H1 (cell line): ENCODE measurements at regions not wholly inside any gene's neighbourhood (a gene's known extent, or its start where the extent isn't known, plus 50 kb on each side); places are given as distances from the start of the nearest gene placed in this dataset.

Source experiments
- CTCF ChIA-PET: fragments of 300-600 bp; sonication (Branson Sonifier 250); formaldehyde crosslinking; loops from one replicate; lab custom pipeline; 2021; ENCODE audit not compliant: partially characterized antibody; lab: Charles Lee
- POLR2A ChIA-PET: fragments of 300-600 bp; sonication (Branson Sonifier 250); formaldehyde crosslinking; loops from one replicate; lab custom pipeline; 2021; ENCODE audit warnings: inconsistent platforms; ENCODE audit not compliant: partially characterized antibody; lab: Charles Lee
- DNase-seq, 2 experiments: peaks; one replicate each; pipeline versions ENCODE4 v3.0.0 to v3.0.0-alpha.2; 2010 to 2022; ENCODE audit warnings: low spot score in 2 of 2, low read depth in 1 of 2, mixed read lengths in 1 of 2
- FAIRE-seq: peaks from 2 replicates; lab custom pipeline; 2011; peaks lifted over from hg19 to GRCh38; lab: Jason Lieb, UNC
- H2AFZ ChIP-seq: 2 replicates; pipeline ENCODE4 v1.8.1; 2012; ENCODE audit warnings: low read length, inconsistent platforms
- H2AK5ac ChIP-seq: 2 replicates; pipeline ENCODE4 v1.6.1; 2013; ENCODE audit warnings: low read depth, low read length
- H2BK120ac ChIP-seq: replicated peaks from 2 replicates; pipeline ENCODE3; 2013; ENCODE audit warnings: low read depth, low read length, inconsistent platforms
- H2BK12ac ChIP-seq: 2 replicates; pipeline ENCODE4 v1.6.1; 2013; ENCODE audit warnings: low read depth, low read length
- H2BK15ac ChIP-seq: 2 replicates; pipeline ENCODE4 v1.6.1; 2013; ENCODE audit warnings: low read length
- H2BK20ac ChIP-seq: 2 replicates; pipeline ENCODE4 v1.6.1; 2013; ENCODE audit warnings: low read length
- H2BK5ac ChIP-seq: 2 replicates; pipeline ENCODE4 v1.6.1; 2013; ENCODE audit warnings: low read depth, low read length
- H3K14ac ChIP-seq: 2 replicates; pipeline ENCODE4 v1.6.1; 2013; ENCODE audit warnings: inconsistent platforms; ENCODE audit not compliant: insufficient read length
- H3K18ac ChIP-seq: 2 replicates; pipeline ENCODE4 v1.6.1; 2013; ENCODE audit warnings: low read length; ENCODE audit errors: extremely low read depth
- H3K23ac ChIP-seq: 2 replicates; pipeline ENCODE4 v1.6.1; 2013; ENCODE audit warnings: inconsistent platforms; ENCODE audit not compliant: insufficient read length
- H3K23me2 ChIP-seq: 2 replicates; pipeline ENCODE4 v1.6.1; 2013; ENCODE audit warnings: low read depth, low read length
- H3K27ac ChIP-seq: 2 replicates; pipeline ENCODE4 v1.6.1; 2011; ENCODE audit warnings: low read depth, low read length, inconsistent platforms
- H3K27me3 ChIP-seq, 4 experiments: replicated peaks in 1 of 4; 1 replicate in 1 of 4; 2 replicates in 3 of 4; pipeline versions ENCODE4 v1.6.1 to v1.8.1; 2011 to 2013; ENCODE audit warnings: low read length in 3 of 4, mild to moderate bottlenecking in 3 of 4, inconsistent platforms in 2 of 4, mixed read lengths in 2 of 4, moderate library complexity in 1 of 4; ENCODE audit not compliant: control insufficient read depth in 3 of 4, insufficient read depth in 3 of 4; ENCODE audit errors: extremely low read depth in 1 of 4
- H3K36me3 ChIP-seq, 4 experiments: 2 replicates each; pipeline versions ENCODE4 v1.6.1 to v1.8.1; 2011 to 2013; ENCODE audit warnings: mild to moderate bottlenecking in 4 of 4, low read length in 3 of 4, moderate library complexity in 2 of 4, control low read depth in 1 of 4, inconsistent platforms in 1 of 4; ENCODE audit not compliant: insufficient read depth in 4 of 4, control insufficient read depth in 2 of 4
- H3K4ac ChIP-seq: replicated peaks from 2 replicates; pipeline ENCODE3; 2013; ENCODE audit warnings: low read length, low read depth, mixed read lengths, inconsistent platforms; ENCODE audit not compliant: insufficient read length
- H3K4me1 ChIP-seq, 4 experiments: replicated peaks in 1 of 4; 1 replicate in 1 of 4; 2 replicates in 3 of 4; pipeline versions ENCODE4 v1.6.1 to v1.8.1; 2011 to 2013; ENCODE audit warnings: low read length in 3 of 4, inconsistent platforms in 2 of 4, mixed read lengths in 1 of 4; ENCODE audit not compliant: insufficient read depth in 4 of 4, control insufficient read depth in 3 of 4
- H3K4me2 ChIP-seq, 2 experiments: 2 replicates each; pipeline versions ENCODE4 v1.6.1 to v1.8.1; 2011 to 2013; ENCODE audit warnings: low read depth in 2 of 2, low read length in 2 of 2, control low read depth in 1 of 2, inconsistent platforms in 1 of 2, mild to moderate bottlenecking in 1 of 2; ENCODE audit not compliant: insufficient read depth in 1 of 2
- H3K4me3 ChIP-seq, 4 experiments: fragments of 200-600, 300-600 bp in 1 of 4; sonication (generic), shearing (Covaris generic), sonication (Bioruptor Twin) in 1 of 4; 2 replicates each; pipeline versions ENCODE4 v1.5.1 to v1.8.1; 2011 to 2016; ENCODE audit warnings: low read length in 4 of 4, low read depth in 3 of 4, control low read depth in 2 of 4, inconsistent platforms in 2 of 4, mild to moderate bottlenecking in 2 of 4, mixed read lengths in 1 of 4, moderate library complexity in 1 of 4; ENCODE audit not compliant: insufficient read depth in 2 of 4; ENCODE audit errors: extremely low read depth in 1 of 4
- H3K56ac ChIP-seq: replicated peaks from 2 replicates; pipeline ENCODE3; 2013; ENCODE audit warnings: low read depth, mild to moderate bottlenecking, mixed read lengths, low read length, inconsistent platforms; ENCODE audit not compliant: insufficient read length
- H3K79me1 ChIP-seq: 2 replicates; pipeline ENCODE4 v1.6.1; 2013; ENCODE audit warnings: low read depth, low read length, control low read depth
- H3K79me2 ChIP-seq, 2 experiments: 2 replicates each; pipeline versions ENCODE4 v1.6.1 to v1.8.1; 2012 to 2013; ENCODE audit warnings: low read length in 2 of 2, mild to moderate bottlenecking in 2 of 2, inconsistent platforms in 1 of 2; ENCODE audit not compliant: insufficient read depth in 2 of 2, control insufficient read depth in 1 of 2
- H3K9ac ChIP-seq, 4 experiments: replicated peaks in 1 of 4; 1 replicate in 1 of 4; 2 replicates in 3 of 4; pipeline versions ENCODE4 v1.6.1 to v1.8.1; 2011 to 2013; ENCODE audit warnings: low read depth in 3 of 4, low read length in 3 of 4, control low read depth in 2 of 4, mild to moderate bottlenecking in 2 of 4, moderate library complexity in 2 of 4, inconsistent platforms in 1 of 4; ENCODE audit errors: extremely low read depth in 1 of 4
- H3K9me3 ChIP-seq, 2 experiments: 2 replicates each; pipeline versions ENCODE4 v1.6.1 to v1.8.1; 2012 to 2013; ENCODE audit warnings: mild to moderate bottlenecking in 2 of 2, moderate library complexity in 2 of 2, control low read depth in 1 of 2, inconsistent platforms in 1 of 2, low read depth in 1 of 2, low read length in 1 of 2, mixed read lengths in 1 of 2; ENCODE audit not compliant: insufficient read depth in 2 of 2
- H4K20me1 ChIP-seq, 2 experiments: replicated peaks in 1 of 2; 2 replicates each; pipeline versions ENCODE3 to v1.8.1; 2011 to 2013; ENCODE audit warnings: inconsistent platforms in 2 of 2, low read length in 2 of 2, mild to moderate bottlenecking in 1 of 2; ENCODE audit not compliant: insufficient read depth in 2 of 2, control insufficient read depth in 1 of 2
- H4K5ac ChIP-seq: 2 replicates; pipeline ENCODE4 v1.6.1; 2013; ENCODE audit warnings: low read length, low read depth, mixed read lengths, inconsistent platforms; ENCODE audit not compliant: insufficient read length
- H4K8ac ChIP-seq: 2 replicates; pipeline ENCODE4 v1.8.0; 2013; ENCODE audit warnings: mild to moderate bottlenecking, moderate library complexity, low read length, inconsistent platforms; ENCODE audit not compliant: insufficient read depth; ENCODE audit errors: extremely low read depth
- H4K91ac ChIP-seq: replicated peaks from 2 replicates; pipeline ENCODE3; 2013; ENCODE audit warnings: low read length, mixed read lengths, inconsistent platforms; ENCODE audit not compliant: insufficient read length
- CBX5 ChIP-seq: fragments of 300-800, 300-1000 bp; sonication (generic); IDR thresholded peaks from 2 replicates; pipeline ENCODE4 v1.7.1; 2016; ENCODE audit warnings: antibody characterized with exemption, low read length, low read depth
- CEBPB ChIP-seq: IDR thresholded peaks from 2 replicates; pipeline ENCODE4 v1.6.1; 2012; ENCODE audit warnings: low read depth, low read length
- EP300 ChIP-seq, 2 experiments: IDR thresholded peaks; 1 replicate in 1 of 2; 2 replicates in 1 of 2; pipeline ENCODE4 v1.6.1; 2011 to 2012; ENCODE audit warnings: low read depth in 2 of 2, low read length in 2 of 2, mild to moderate bottlenecking in 2 of 2, borderline replicate concordance in 1 of 2, inconsistent platforms in 1 of 2, moderate library complexity in 1 of 2
- NRF1 ChIP-seq: IDR thresholded peaks from 2 replicates; pipeline ENCODE4 v1.6.1; 2011; ENCODE audit warnings: mild to moderate bottlenecking, low read depth, low read length, improper control_type of control experiment
- SP1 ChIP-seq: IDR thresholded peaks from 2 replicates; pipeline ENCODE4 v1.6.1; 2011; ENCODE audit warnings: low read depth, low read length
- SP4 ChIP-seq: IDR thresholded peaks from 2 replicates; pipeline ENCODE4 v1.6.1; 2012; ENCODE audit warnings: low read length, inconsistent platforms
- WGBS, 2 experiments: shearing (Covaris generic) in 1 of 2; methylation state at CpG; one replicate each; pipeline versions ENCODE4 v1.1.6 to v1.1.7; 2013 to 2015; ENCODE audit warnings: low lambda C conversion rate in 2 of 2, mixed read lengths in 2 of 2, inconsistent platforms in 1 of 2, low coverage in 1 of 2, missing lambda C conversion rate in 1 of 2; ENCODE audit not compliant: insufficient replicate concordance in 2 of 2, insufficient coverage in 1 of 2, insufficient read length in 1 of 2; ENCODE audit errors: extremely low coverage in 1 of 2, missing lambda C conversion rate in 1 of 2; 5-methylcytosine and 5-hydroxymethylcytosine counted together

DNA sequence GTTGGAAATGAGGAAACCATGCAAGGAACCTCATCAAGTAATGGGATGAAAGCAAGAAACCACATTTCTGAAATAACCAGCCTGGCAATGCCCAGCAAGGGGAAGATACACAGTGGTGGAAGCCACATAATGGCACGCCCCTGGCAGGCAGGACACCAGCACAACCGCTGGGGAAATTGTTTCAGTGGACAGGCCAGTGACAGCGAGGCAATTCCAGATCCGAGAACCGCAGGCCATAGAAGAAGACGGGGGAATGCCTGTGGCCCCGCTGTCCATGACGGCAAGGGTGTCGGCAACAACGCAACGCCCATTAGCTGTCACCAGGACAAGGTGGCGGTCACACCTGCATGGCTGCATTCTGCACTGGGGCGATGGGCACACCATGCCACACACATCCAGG is 1389.6 kb downstream of the BRD1 start:
- no peaks in the 10 kb centered on the region; a peak in 1 of 4 replicates for H3K9me3 ChIP-seq
- H3K79me2 ChIP-seq = no peaks in the 10 kb centered on the region
- WGBS, 2 experiments = 95% methylated on average over 13 of the region's 13 CpGs; no CpG with 5 or more reads in 1 of the 2 experiments
- no peak overlapping the region for H2AFZ ChIP-seq
- H4K91ac ChIP-seq = peak overlapping the region; percentile 40
- no peak for DNase-seq
- no peak overlapping the region for H2BK120ac ChIP-seq
- no peak overlapping the region for H3K4me2 ChIP-seq
- ChIA-PET CTCF (no interaction called here), POLR2A (no interaction called here)
- no peak overlapping the region for H3K4me3 ChIP-seq
- no peaks in the 10 kb centered on the region; a peak in 1 of 7 replicates for H3K4me1 ChIP-seq
- no peaks in the 10 kb centered on the region; a peak in 1 of 7 replicates for H3K27me3 ChIP-seq
- no peak overlapping the region for H3K4ac ChIP-seq
- H4K20me1 ChIP-seq = peaks cover 0 to 2% of the 10 kb centered on the region in 2 experiments
- H4K8ac ChIP-seq = no peak overlapping the region
- 0 out of 2 replicates have a peak overlapping the region, but pooled peaks have one; percentile 48 for H2BK20ac ChIP-seq
- H2BK12ac ChIP-seq = no peak overlapping the region
- H2AK5ac ChIP-seq = no peak overlapping the region
- no peak overlapping the region for H4K5ac ChIP-seq
- H2BK5ac ChIP-seq = 0 out of 2 replicates have a peak overlapping the region, but pooled peaks have one; percentile 5
- H3K14ac ChIP-seq = no peak overlapping the region
- no peak overlapping the region for H3K27ac ChIP-seq
- no peaks in the 10 kb centered on the region for H3K36me3 ChIP-seq
- no peaks in the 10 kb centered on the region for H3K23me2 ChIP-seq
- H3K18ac ChIP-seq = no peak overlapping the region
- no peak overlapping the region for H3K23ac ChIP-seq
- 0 out of 2 replicates have a peak overlapping the region, but pooled peaks have one; percentile 46 for H2BK15ac ChIP-seq
- H3K9ac ChIP-seq = no peak overlapping the region
- FAIRE-seq = no peak
- H3K79me1 ChIP-seq = no peaks in the 10 kb centered on the region
- no peak overlapping the region for H3K56ac ChIP-seq
- TF ChIP-seq SP4 = no peak
- no peak for TF ChIP-seq SP1
- TF ChIP-seq EP300 (IDR thresholded peaks at IDR 0.05; ENCODE audit: borderline replicate concordance in 1 of 2, low read depth in 2 of 2, low read length in 2 of 2) = no peak
- no peak for TF ChIP-seq CBX5
- no peak for TF ChIP-seq NRF1
- TF ChIP-seq CEBPB = no peak
